22Rv1 (cell line): ENCODE measurements at regions not wholly inside any gene's neighbourhood (a gene's known extent, or its start where the extent isn't known, plus 50 kb on each side); places are given as distances from the start of the nearest gene placed in this dataset.

Experiments
- CTCF ChIP-seq: fragments of 450-650 bp; IDR thresholded peaks from 2 replicates; pipeline ENCODE4 v1.5.1; 2017; ENCODE audit warnings: mild to moderate bottlenecking
- ZFX ChIP-seq: fragments of 450-650 bp; IDR thresholded peaks from 2 replicates; pipeline ENCODE4 v1.6.1; 2017; ENCODE audit warnings: antibody characterized with exemption, borderline replicate concordance

DNA sequence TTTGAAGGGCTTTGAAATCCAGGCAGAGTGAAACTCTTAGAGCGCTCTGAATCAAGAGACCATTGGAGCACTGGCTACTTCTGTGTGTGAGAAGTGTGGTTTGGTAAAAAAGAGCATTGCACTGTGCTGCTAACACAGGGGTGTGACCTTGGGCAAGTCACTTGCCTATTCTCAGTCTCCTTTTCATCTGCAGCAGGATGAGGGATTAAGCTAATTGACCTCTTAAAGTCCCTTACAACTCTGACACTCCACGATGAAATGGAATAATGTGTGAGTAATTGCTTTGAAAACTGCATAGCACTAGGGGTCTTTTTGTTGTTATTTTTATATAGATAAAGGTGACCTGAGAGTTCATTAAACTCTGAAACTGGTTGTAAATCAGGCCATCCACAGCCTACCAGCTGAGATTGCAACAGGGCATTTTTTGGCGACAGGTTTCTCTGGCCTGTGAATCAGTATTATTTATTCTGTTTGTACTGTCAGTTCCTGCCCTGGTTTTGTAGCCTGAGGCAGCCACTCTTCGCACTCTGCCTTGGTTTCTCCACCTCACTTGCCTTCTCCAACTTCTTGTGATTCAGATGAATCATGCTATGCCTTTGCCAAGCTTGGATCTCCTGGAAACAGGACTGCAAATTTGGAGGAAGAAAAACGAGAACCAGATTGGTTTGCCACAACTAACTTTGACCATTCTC lies 159.9 kb upstream of the PARP11 start:
- no peak for TF ChIP-seq CTCF
- TF ChIP-seq ZFX = no peak
